Astrocyte of the hippocampus (primary cell): ENCODE measurements at regions not wholly inside any gene's neighbourhood (a gene's known extent, or its start where the extent isn't known, plus 50 kb on each side); places are given as distances from the start of the nearest gene placed in this dataset.

Source experiments
- DNase-seq: peaks from one replicate; pipeline ENCODE4 v3.0.0; 2011; ENCODE audit warnings: low read depth, low spot score

GRCh38 chr7:23973264-23973663 is 263.2 kb downstream of the STK31 start:
- no peak for DNase-seq

GRCh38 chr7:23980081-23980480 is 270.1 kb downstream of the STK31 start:
- no peak for DNase-seq

GRCh38 chr7:23981314-23981713 is 271.3 kb downstream of the STK31 start:
- DNase-seq = no peak

GRCh38 chr7:23981758-23982157 is 271.7 kb downstream of the STK31 start:
- DNase-seq = no peak

GRCh38 chr7:24005517-24005916 is 278.5 kb upstream of the NPY start:
- no peak for DNase-seq

GRCh38 chr7:24010495-24010894 is 273.5 kb upstream of the NPY start:
- DNase-seq = no peak

GRCh38 chr7:24017519-24017918 is 266.5 kb upstream of the NPY start:
- no peak for DNase-seq

GRCh38 chr7:24018331-24018730 is 265.7 kb upstream of the NPY start:
- no peak for DNase-seq

- DNase-seq = no peak
Measured at GRCh38 chr7:24019841-24020240, 264.1 kb upstream of the NPY start.

- DNase-seq = peak; percentile 19
Measured at GRCh38 chr7:24024276-24025068, 259.5 kb upstream of the NPY start.

- peak; percentile 51 for DNase-seq
Measured at GRCh38 chr7:24025094-24025493, 258.9 kb upstream of the NPY start.

- no peak for DNase-seq
Measured at GRCh38 chr7:24025765-24026164, 258.2 kb upstream of the NPY start.

GRCh38 chr7:24026351-24026750 is 257.6 kb upstream of the NPY start:
- no peak for DNase-seq

GRCh38 chr7:24029068-24029467 is 254.9 kb upstream of the NPY start:
- DNase-seq = no peak

- DNase-seq = no peak
Measured at GRCh38 chr7:24034251-24034650, 249.7 kb upstream of the NPY start.

GRCh38 chr7:24035366-24036032 is 248.5 kb upstream of the NPY start:
- DNase-seq = no peak

GRCh38 chr7:24036033-24036412 is 248.0 kb upstream of the NPY start:
- no peak for DNase-seq

- DNase-seq = no peak
Measured at GRCh38 chr7:24038993-24039392, 245.0 kb upstream of the NPY start.

- DNase-seq = no peak
Measured at GRCh38 chr7:24039991-24040624, 243.9 kb upstream of the NPY start.

GRCh38 chr7:24042028-24042427 is 242.0 kb upstream of the NPY start:
- DNase-seq = no peak

GRCh38 chr7:24049296-24049695 is 234.7 kb upstream of the NPY start:
- no peak for DNase-seq

GRCh38 chr7:24050991-24051560 is 232.9 kb upstream of the NPY start:
- DNase-seq = no peak

- no peak for DNase-seq
Measured at GRCh38 chr7:24051651-24052050, 232.3 kb upstream of the NPY start.
